Hepatocyte (in vitro differentiated cells): ENCODE measurements at regions not wholly inside any gene's neighbourhood (a gene's known extent, or its start where the extent isn't known, plus 50 kb on each side); places are given as distances from the start of the nearest gene placed in this dataset.

ENCODE experiments used
- DNase-seq: peaks from one replicate; pipeline ENCODE4 v3.0.0-alpha.2; 2016; ENCODE audit warnings: low spot score
- H2AFZ ChIP-seq: fragments of 200-600 bp; sonication (generic); 2 replicates; pipeline ENCODE4 v1.6.0; 2016; ENCODE audit warnings: antibody characterized with exemption, mild to moderate bottlenecking
- H3K27ac ChIP-seq: fragments of 200-600 bp; sonication (generic); 2 replicates; pipeline ENCODE4 v1.5.1; 2016; ENCODE audit warnings: mild to moderate bottlenecking
- H3K27me3 ChIP-seq: fragments of 200-600 bp; sonication (generic); 2 replicates; pipeline ENCODE4 v1.6.1; 2016
- H3K36me3 ChIP-seq: fragments of 200-600 bp; sonication (generic); replicated peaks from 2 replicates; pipeline ENCODE4 v1.5.1; 2016; ENCODE audit warnings: low read depth; ENCODE audit not compliant: insufficient read depth
- H3K4me1 ChIP-seq: fragments of 200-600 bp; sonication (generic); 2 replicates; pipeline ENCODE4 v1.5.1; 2016; ENCODE audit warnings: mild to moderate bottlenecking, moderate library complexity; ENCODE audit not compliant: insufficient read depth
- H3K4me2 ChIP-seq: fragments of 200-600 bp; sonication (generic); 2 replicates; pipeline ENCODE4 v1.6.0; 2016
- H3K4me3 ChIP-seq: fragments of 200-600 bp; sonication (generic); 2 replicates; pipeline ENCODE4 v1.5.1; 2016; ENCODE audit warnings: mild to moderate bottlenecking
- H3K79me2 ChIP-seq: fragments of 200-600 bp; sonication (generic); 2 replicates; pipeline ENCODE4 v1.6.0; 2017; ENCODE audit warnings: mild to moderate bottlenecking
- H3K9me2 ChIP-seq: fragments of 200-600 bp; sonication (generic); replicated peaks from 2 replicates; pipeline ENCODE4 v1.6.0; 2017; ENCODE audit warnings: mild to moderate bottlenecking; ENCODE audit not compliant: insufficient read depth
- H3K9me3 ChIP-seq: fragments of 200-600 bp; sonication (generic); 2 replicates; pipeline ENCODE4 v1.5.1; 2016; ENCODE audit warnings: low read depth, mild to moderate bottlenecking
- H4K20me1 ChIP-seq: fragments of 200-600 bp; sonication (generic); 2 replicates; pipeline ENCODE4 v1.6.0; 2016; ENCODE audit warnings: mild to moderate bottlenecking; ENCODE audit not compliant: insufficient read depth, poor library complexity, severe bottlenecking
- CTCF ChIP-seq: fragments of 200-600 bp; sonication (generic); IDR thresholded peaks from 2 replicates; pipeline ENCODE4 v1.5.1; 2016; ENCODE audit warnings: antibody characterized with exemption, mild to moderate bottlenecking; ENCODE audit not compliant: poor library complexity
- EZH2 ChIP-seq: fragments of 200-600 bp; sonication (generic); IDR thresholded peaks from 2 replicates; pipeline ENCODE4 v1.6.1; 2016; ENCODE audit warnings: antibody characterized with exemption, mild to moderate bottlenecking, borderline replicate concordance
- EZH2phosphoT487 ChIP-seq: fragments of 200-600 bp; sonication (generic); IDR thresholded peaks from one replicate; pipeline ENCODE4 v1.6.1; 2018; ENCODE audit warnings: antibody characterized with exemption, mild to moderate bottlenecking, low read depth, moderate library complexity; ENCODE audit not compliant: unreplicated experiment, severe bottlenecking
- WGBS: methylation state at CpG from one replicate; pipeline ENCODE4 v1.1.6; 2016; ENCODE audit warnings: low lambda C conversion rate; ENCODE audit errors: missing lambda C conversion rate; 5-methylcytosine and 5-hydroxymethylcytosine counted together

- Histone ChIP-seq H3K4me2 (no peak overlapping the region), H3K4me1 (no peaks in the 10 kb centered on the region), H3K27ac (no peak overlapping the region), H3K36me3 (no peaks in the 10 kb centered on the region), H3K9me2 (no peaks in the 10 kb centered on the region), H2AFZ (no peak overlapping the region), H4K20me1 (no peaks in the 10 kb centered on the region), H3K27me3 (no peaks in the 10 kb centered on the region), H3K9me3 (no peaks in the 10 kb centered on the region), H3K79me2 (no peaks in the 10 kb centered on the region), H3K4me3 (no peak overlapping the region)
- DNase-seq = no peak
- WGBS = 93% methylated on average over 2 of the region's 2 CpGs
- TF ChIP-seq CTCF (no peak), EZH2phosphoT487 (no peak), EZH2 (no peak)
Measured at GRCh38 chr2:164285576-164285975, 335.7 kb downstream of the GRB14 start.

- no peaks in the 10 kb centered on the region for H3K9me2 ChIP-seq
- no peak overlapping the region for H2AFZ ChIP-seq
- no peaks in the 10 kb centered on the region for H3K4me1 ChIP-seq
- H3K27ac ChIP-seq = no peak overlapping the region
- no peaks in the 10 kb centered on the region for H3K79me2 ChIP-seq
- WGBS = 84% methylated on average over 1 of the region's 1 CpG
- H4K20me1 ChIP-seq = no peaks in the 10 kb centered on the region
- no peak for DNase-seq
- no peaks in the 10 kb centered on the region for H3K36me3 ChIP-seq
- no peaks in the 10 kb centered on the region for H3K27me3 ChIP-seq
- TF ChIP-seq CTCF = no peak
- TF ChIP-seq EZH2 = no peak
- no peak for TF ChIP-seq EZH2phosphoT487
- H3K4me2 ChIP-seq = no peak overlapping the region
- no peaks in the 10 kb centered on the region for H3K9me3 ChIP-seq
- no peak overlapping the region for H3K4me3 ChIP-seq
Measured at GRCh38 chr2:164281896-164282295, 339.4 kb downstream of the GRB14 start.

- Histone ChIP-seq H3K9me2 (no peaks in the 10 kb centered on the region), H3K4me3 (no peak overlapping the region), H3K36me3 (no peaks in the 10 kb centered on the region), H3K9me3 (no peaks in the 10 kb centered on the region), H4K20me1 (no peaks in the 10 kb centered on the region), H2AFZ (no peak overlapping the region), H3K27me3 (no peaks in the 10 kb centered on the region), H3K4me1 (no peaks in the 10 kb centered on the region), H3K4me2 (no peak overlapping the region), H3K27ac (no peak overlapping the region), H3K79me2 (no peaks in the 10 kb centered on the region)
- TF ChIP-seq EZH2 = no peak
- TF ChIP-seq CTCF = no peak
- no peak for TF ChIP-seq EZH2phosphoT487
- DNase-seq = no peak
Measured at GRCh38 chr2:164275659-164276058, 345.6 kb downstream of the GRB14 start.

GRCh38 chr2:164260506-164260905 is 360.8 kb downstream of the GRB14 start:
- H3K4me3 ChIP-seq = no peak overlapping the region
- no peak overlapping the region for H3K27ac ChIP-seq
- 38% methylated on average over 2 of the region's 2 CpGs for WGBS
- no peaks in the 10 kb centered on the region for H4K20me1 ChIP-seq
- H3K79me2 ChIP-seq = no peaks in the 10 kb centered on the region
- no peaks in the 10 kb centered on the region for H3K9me2 ChIP-seq
- no peak overlapping the region for H2AFZ ChIP-seq
- H3K27me3 ChIP-seq = no peaks in the 10 kb centered on the region
- DNase-seq = no peak
- no peaks in the 10 kb centered on the region for H3K9me3 ChIP-seq
- no peaks in the 10 kb centered on the region for H3K36me3 ChIP-seq
- TF ChIP-seq EZH2phosphoT487 = no peak
- TF ChIP-seq CTCF = no peak
- TF ChIP-seq EZH2 = no peak
- no peaks in the 10 kb centered on the region for H3K4me1 ChIP-seq
- no peak overlapping the region for H3K4me2 ChIP-seq
